ENCODE measurements at regions not wholly inside any gene's neighbourhood (a gene's known extent, or its start where the extent isn't known, plus 50 kb on each side); places are given as distances from the start of the nearest gene placed in this dataset.

DNA sequence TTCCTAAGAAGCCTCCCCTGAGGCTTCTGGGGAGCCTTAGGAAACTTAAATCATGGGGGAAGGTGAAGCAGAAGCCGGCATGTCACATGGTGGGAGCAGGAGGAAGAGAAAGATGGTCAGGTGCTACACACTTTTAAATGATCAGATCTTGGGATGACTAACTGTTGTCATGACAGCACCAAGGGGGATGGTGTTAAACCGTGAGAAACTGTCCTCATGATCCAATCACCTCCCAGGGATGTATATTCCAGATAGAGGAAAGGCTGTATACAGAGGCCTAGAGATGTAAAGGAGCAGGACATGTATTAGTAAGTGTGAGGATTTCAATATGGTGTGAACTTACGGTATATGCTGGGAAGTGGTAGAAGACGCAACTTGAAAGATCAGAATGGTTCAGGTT, 121.1 kb downstream of the CAND1 start:
- TF ChIP-seq, protein P1, sequence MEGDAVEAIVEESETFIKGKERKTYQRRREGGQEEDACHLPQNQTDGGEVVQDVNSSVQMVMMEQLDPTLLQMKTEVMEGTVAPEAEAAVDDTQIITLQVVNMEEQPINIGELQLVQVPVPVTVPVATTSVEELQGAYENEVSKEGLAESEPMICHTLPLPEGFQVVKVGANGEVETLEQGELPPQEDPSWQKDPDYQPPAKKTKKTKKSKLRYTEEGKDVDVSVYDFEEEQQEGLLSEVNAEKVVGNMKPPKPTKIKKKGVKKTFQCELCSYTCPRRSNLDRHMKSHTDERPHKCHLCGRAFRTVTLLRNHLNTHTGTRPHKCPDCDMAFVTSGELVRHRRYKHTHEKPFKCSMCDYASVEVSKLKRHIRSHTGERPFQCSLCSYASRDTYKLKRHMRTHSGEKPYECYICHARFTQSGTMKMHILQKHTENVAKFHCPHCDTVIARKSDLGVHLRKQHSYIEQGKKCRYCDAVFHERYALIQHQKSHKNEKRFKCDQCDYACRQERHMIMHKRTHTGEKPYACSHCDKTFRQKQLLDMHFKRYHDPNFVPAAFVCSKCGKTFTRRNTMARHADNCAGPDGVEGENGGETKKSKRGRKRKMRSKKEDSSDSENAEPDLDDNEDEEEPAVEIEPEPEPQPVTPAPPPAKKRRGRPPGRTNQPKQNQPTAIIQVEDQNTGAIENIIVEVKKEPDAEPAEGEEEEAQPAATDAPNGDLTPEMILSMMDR (IDR thresholded peaks at IDR 0.05) = no peak
- TF ChIP-seq EZH2 (IDR thresholded peaks at IDR 0.05) = no peak
- TF ChIP-seq EZH2phosphoT487 (IDR thresholded peaks at IDR 0.05) = no peak
- no peaks in the 10 kb centered on the region for H3K36me3 ChIP-seq
- H3K9me3 Mint-ChIP-seq = no peaks in the 10 kb centered on the region
- H3K27me3 ChIP-seq = no peaks in the 10 kb centered on the region
- H3K27ac ChIP-seq = no peak overlapping the region
- no peak overlapping the region for H3K4me3 ChIP-seq
- peaks cover 7% of the 10 kb centered on the region for H3F3A ChIP-seq (ENCODE audit: low read depth)
- peaks cover 7% of the 10 kb centered on the region for H3K4me1 ChIP-seq
- H3K9ac ChIP-seq = no peak overlapping the region
- H3K27ac Mint-ChIP-seq = no peak overlapping the region
- H3K4me3 Mint-ChIP-seq = no peak overlapping the region
- H2AFZ ChIP-seq (replicated peaks) = no peak overlapping the region
- H3K4me2 ChIP-seq = no peak overlapping the region
- H3K36me3 Mint-ChIP-seq = no peaks in the 10 kb centered on the region
- no peaks in the 10 kb centered on the region for H3K27me3 Mint-ChIP-seq (ENCODE audit: insufficient read depth, low read depth)
- no peaks in the 10 kb centered on the region for H3K79me2 ChIP-seq (ENCODE audit: low read depth)
- DNase-seq (ENCODE audit: low spot score) = no peak
- H4K20me1 ChIP-seq (ENCODE audit: low read depth) = no peaks in the 10 kb centered on the region
- no peaks in the 10 kb centered on the region for H3K9me3 ChIP-seq (ENCODE audit: low read depth)
- peaks cover 20% of the 10 kb centered on the region for H3K4me1 Mint-ChIP-seq

DNA sequence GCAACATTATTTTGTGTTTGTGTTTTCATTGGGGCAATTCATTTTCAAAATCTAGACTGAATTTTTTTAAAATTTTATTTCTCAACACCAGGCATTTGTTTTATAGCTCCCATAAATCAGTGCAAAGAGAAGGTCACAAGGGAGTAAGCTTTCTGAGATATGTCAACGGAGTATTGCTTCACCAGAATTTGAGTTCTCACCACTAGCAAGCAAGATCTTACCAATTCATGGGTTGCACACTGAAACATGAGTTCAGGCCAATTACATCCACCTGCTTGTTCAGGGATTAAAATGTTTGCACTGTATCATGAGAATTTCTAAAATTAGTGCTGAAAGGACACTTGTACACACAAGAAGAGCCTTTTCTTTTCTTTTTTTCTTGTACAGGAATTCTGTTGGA, 121.9 kb downstream of the CAND1 start:
- Histone ChIP-seq H3F3A (ENCODE audit: low read depth) (peaks cover 7% of the 10 kb centered on the region), H3K4me2 (no peak overlapping the region), H3K27ac (no peak overlapping the region), H3K36me3 (no peaks in the 10 kb centered on the region), H3K4me1 (peaks cover 7% of the 10 kb centered on the region), H3K79me2 (ENCODE audit: low read depth) (no peaks in the 10 kb centered on the region), H3K27me3 (no peaks in the 10 kb centered on the region), H3K4me3 (no peak overlapping the region), H3K9me3 (ENCODE audit: low read depth) (no peaks in the 10 kb centered on the region), H4K20me1 (ENCODE audit: low read depth) (no peaks in the 10 kb centered on the region), H3K9ac (no peak overlapping the region), H2AFZ (replicated peaks) (no peak overlapping the region)
- no peak overlapping the region for H3K27ac Mint-ChIP-seq
- H3K9me3 Mint-ChIP-seq = no peaks in the 10 kb centered on the region
- no peak for DNase-seq (ENCODE audit: low spot score)
- TF ChIP-seq, protein P1 (IDR thresholded peaks at IDR 0.05) = no peak
- no peak for TF ChIP-seq EZH2 (IDR thresholded peaks at IDR 0.05)
- TF ChIP-seq EZH2phosphoT487 (IDR thresholded peaks at IDR 0.05) = no peak
- H3K4me3 Mint-ChIP-seq = no peak overlapping the region
- no peaks in the 10 kb centered on the region for H3K36me3 Mint-ChIP-seq
- peaks cover 20% of the 10 kb centered on the region for H3K4me1 Mint-ChIP-seq
- H3K27me3 Mint-ChIP-seq (ENCODE audit: insufficient read depth, low read depth) = no peaks in the 10 kb centered on the region

DNA sequence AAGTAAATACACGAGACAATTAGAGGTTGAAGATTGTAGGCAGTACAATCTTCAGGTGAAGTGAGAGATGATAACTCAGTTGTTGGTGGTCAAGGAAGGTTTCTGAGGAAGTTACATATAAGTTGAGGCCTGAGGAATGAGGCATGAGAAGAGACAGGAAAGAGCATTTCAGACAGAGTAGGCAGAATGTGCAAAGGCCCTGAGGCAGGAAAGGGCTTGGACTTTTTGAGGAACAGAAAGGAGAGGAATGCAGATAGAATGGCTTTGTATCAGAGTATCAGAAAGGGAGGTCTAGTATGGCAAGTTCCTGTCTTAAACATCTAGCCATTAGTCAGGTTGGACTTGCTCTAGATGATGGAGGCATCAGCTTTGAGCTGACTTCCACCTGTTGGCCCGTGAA, 122.5 kb downstream of the CAND1 start:
- Histone ChIP-seq H3K9ac (no peak overlapping the region), H3K79me2 (ENCODE audit: low read depth) (no peaks in the 10 kb centered on the region), H3F3A (ENCODE audit: low read depth) (peaks cover 7% of the 10 kb centered on the region), H3K4me2 (no peak overlapping the region), H3K4me3 (no peak overlapping the region), H4K20me1 (ENCODE audit: low read depth) (no peaks in the 10 kb centered on the region), H3K27ac (no peak overlapping the region), H2AFZ (replicated peaks) (no peak overlapping the region), H3K4me1 (peaks cover 7% of the 10 kb centered on the region), H3K27me3 (no peaks in the 10 kb centered on the region), H3K9me3 (ENCODE audit: low read depth) (no peaks in the 10 kb centered on the region), H3K36me3 (no peaks in the 10 kb centered on the region)
- TF ChIP-seq, protein P1 (IDR thresholded peaks at IDR 0.05) = no peak
- TF ChIP-seq EZH2 (IDR thresholded peaks at IDR 0.05) (no peak), EZH2phosphoT487 (IDR thresholded peaks at IDR 0.05) (no peak)
- Mint-ChIP-seq H3K4me3 (no peak overlapping the region), H3K9me3 (no peaks in the 10 kb centered on the region), H3K4me1 (peaks cover 20% of the 10 kb centered on the region), H3K27me3 (ENCODE audit: insufficient read depth, low read depth) (no peaks in the 10 kb centered on the region), H3K36me3 (no peaks in the 10 kb centered on the region), H3K27ac (no peak overlapping the region)
- no peak for DNase-seq (ENCODE audit: low spot score)
